GM12878 (cell line): ENCODE measurements at regions not wholly inside any gene's neighbourhood (a gene's known extent, or its start where the extent isn't known, plus 50 kb on each side); places are given as distances from the start of the nearest gene placed in this dataset.

Source experiments
- ATAC-seq: fragments of 200-7000 bp; cut with Tn5 transposase; 3 replicates; pipeline ENCODE4 v1.9.1; 2020; ENCODE audit warnings: mild to moderate bottlenecking, moderate library complexity
- BruUV-seq: library from RNA; stranded (reverse); fragments of 400-500 nt; replicated peaks from 2 replicates; lab custom pipeline; 2021; lab: Mats Ljungman, UMichigan
- CTCF ChIA-PET: fragments of 300-600 bp; sonication (Branson Sonifier 250); formaldehyde crosslinking; extraction: SDS; loops from one replicate; lab custom pipeline; 2021; ENCODE audit warnings: inconsistent platforms; lab: Yijun Ruan, JAX
- POLR2A ChIA-PET: fragments of 350-600 bp; formaldehyde crosslinking; extraction: SDS; loops from one replicate; lab custom pipeline; 2021; ENCODE audit warnings: inconsistent platforms; lab: Charles Lee
- RAD21 ChIA-PET: fragments of 300-600 bp; sonication (Branson Sonifier 250); formaldehyde crosslinking; loops from one replicate; lab custom pipeline; 2023; ENCODE audit warnings: antibody characterized with exemption; ENCODE audit not compliant: unreplicated experiment; lab: Charles Lee
- SMC1A ChIA-PET: fragments of 300-600 bp; sonication (Branson Sonifier 250); formaldehyde crosslinking; loops from one replicate; lab custom pipeline; 2023; ENCODE audit not compliant: unreplicated experiment, uncharacterized antibody; lab: Charles Lee
- DNase-seq: peaks from one replicate; pipeline ENCODE4 v3.0.0-alpha.2; 2011; ENCODE audit warnings: low read depth, low spot score
- FAIRE-seq: peaks from 3 replicates; lab custom pipeline; 2011; peaks lifted over from hg19 to GRCh38; lab: Jason Lieb, UNC
- H2AFZ ChIP-seq: 2 replicates; pipeline ENCODE4 v1.6.0; 2011; ENCODE audit warnings: low read depth, low read length, control low read depth; ENCODE audit not compliant: control insufficient read depth
- H3K27ac ChIP-seq: 2 replicates; pipeline ENCODE4 v1.5.1; 2011; ENCODE audit warnings: control low read depth; ENCODE audit not compliant: control insufficient read depth, insufficient read depth
- H3K27me3 ChIP-seq, 2 experiments: replicated peaks in 1 of 2; 2 replicates each; pipeline versions ENCODE4 v1.6.0 to v1.6.1; 2011; ENCODE audit warnings: low read length in 1 of 2; ENCODE audit not compliant: control insufficient read depth in 2 of 2, insufficient read depth in 2 of 2
- H3K36me3 ChIP-seq, 2 experiments: 2 replicates each; pipeline ENCODE4 v1.5.1; 2011; ENCODE audit warnings: low read length in 1 of 2; ENCODE audit not compliant: control insufficient read depth in 2 of 2, insufficient read depth in 2 of 2
- H3K4me1 ChIP-seq: 2 replicates; pipeline ENCODE4 v1.6.1; 2011; ENCODE audit warnings: mild to moderate bottlenecking, low read length, moderate library complexity, mixed read lengths; ENCODE audit not compliant: control insufficient read depth, insufficient read depth
- H3K4me2 ChIP-seq: 2 replicates; pipeline ENCODE4 v1.6.0; 2011; ENCODE audit warnings: control low read depth; ENCODE audit not compliant: control insufficient read depth, insufficient read depth
- H3K4me3 ChIP-seq: fragments of 200-600 bp; sonication (generic); 2 replicates; pipeline ENCODE4 v1.5.1; 2016
- H3K79me2 ChIP-seq: 2 replicates; pipeline ENCODE4 v1.6.0; 2011; ENCODE audit warnings: low read length; ENCODE audit not compliant: control insufficient read depth, insufficient read depth
- H3K9ac ChIP-seq: 2 replicates; pipeline ENCODE4 v1.8.0; 2011; ENCODE audit warnings: low read length, control low read depth, mixed read lengths; ENCODE audit not compliant: control insufficient read depth, insufficient read depth
- H3K9me3 ChIP-seq: replicated peaks from 3 replicates; pipeline ENCODE4 v1.5.1; 2011; ENCODE audit warnings: mild to moderate bottlenecking, low read length; ENCODE audit not compliant: control insufficient read depth, insufficient read depth
- H4K20me1 ChIP-seq: 2 replicates; pipeline ENCODE4 v1.6.0; 2011; ENCODE audit not compliant: control insufficient read depth, insufficient read depth
- MTA2 ChIP-seq: fragments of 450-650 bp; IDR thresholded peaks from 2 replicates; pipeline ENCODE4 v1.6.1; 2016; ENCODE audit warnings: low read depth, mild to moderate bottlenecking, moderate library complexity
- ZNF217 ChIP-seq: fragments of 450-650 bp; IDR thresholded peaks from 2 replicates; pipeline ENCODE4 v1.6.1; 2017; ENCODE audit warnings: antibody characterized with exemption, mild to moderate bottlenecking
- WGBS: methylation state at CpG from one replicate; pipeline ENCODE4 v1.1.6; 2016; ENCODE audit warnings: low lambda C conversion rate; ENCODE audit not compliant: insufficient replicate concordance, insufficient coverage; ENCODE audit errors: missing lambda C conversion rate; 5-methylcytosine and 5-hydroxymethylcytosine counted together
- in situ Hi-C: fragments of 300-500 bp; cut with MboI; formaldehyde crosslinking; loops from 9 replicates; pipeline ENCODE4 v1.14.3; 2018; ENCODE audit warnings: mixed read lengths
- intact Hi-C: fragments of 100-400 bp; cut with micrococcal nuclease; formaldehyde crosslinking; loops from one replicate; pipeline ENCODE4 v1.14.2; 2022; ENCODE audit not compliant: unreplicated experiment
- TF ChIP-seq, protein P1 (sequence below): fragments of 450-650 bp; IDR thresholded peaks from 2 replicates; pipeline ENCODE4 v1.6.1; 2018; ENCODE audit warnings: borderline replicate concordance, mild to moderate bottlenecking; ENCODE audit not compliant: partially characterized antibody

DNA sequence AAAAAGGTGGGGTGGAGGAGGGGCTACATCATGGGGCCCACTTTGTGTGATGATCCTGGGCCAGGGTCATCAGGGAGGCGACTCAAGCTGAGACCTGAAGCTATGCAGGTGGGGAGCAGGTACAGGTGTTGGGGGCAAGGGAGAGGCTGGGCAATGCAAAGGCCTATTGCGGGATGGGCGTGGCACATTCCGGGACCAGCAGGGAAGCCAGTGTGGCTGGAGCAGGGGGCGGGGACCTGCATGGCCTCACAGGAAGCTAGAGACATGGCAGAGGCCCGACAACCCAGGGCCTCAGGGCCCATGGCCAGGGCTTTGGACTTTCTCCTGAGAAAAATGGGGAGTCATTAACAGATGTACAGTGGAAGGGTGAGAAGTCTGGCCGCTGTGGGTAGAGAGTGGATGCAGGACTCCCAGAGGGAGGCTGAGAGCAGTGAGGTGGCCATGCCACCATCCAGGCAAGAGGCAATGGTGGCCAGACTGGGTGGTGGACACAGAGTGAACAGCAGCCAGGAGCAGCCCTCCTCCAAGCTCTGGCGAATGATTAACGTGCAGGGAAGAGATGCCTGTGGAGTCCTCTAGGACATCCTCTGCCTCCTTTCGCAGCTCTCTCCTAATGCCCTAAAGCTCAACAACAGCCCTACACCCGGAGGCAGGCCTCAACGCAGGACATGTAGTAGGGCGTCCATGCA lies 122.6 kb upstream of the ATP2B2 start:
- DNase-seq, result no peak
- intact Hi-C loops (no loop called here), in situ Hi-C loops (no loop called here)
- ChIA-PET RAD21 (no interaction called here), POLR2A (no interaction called here), CTCF (interaction anchor here (0.7 kb wide), 1 partner anchor 51 kb away, joined by 3 read pairs; no protein-coding TSS in a partner anchor), SMC1A (no interaction called here)
- no peaks in the 10 kb centered on the region for H3K36me3 ChIP-seq
- no TSS peak for BruUV-seq
- no peak overlapping the region for H3K9ac ChIP-seq
- no peak overlapping the region for H3K4me3 ChIP-seq
- no peak for FAIRE-seq
- 29% methylated on average over 13 of the region's 13 CpGs for WGBS
- H3K79me2 ChIP-seq, result no peaks in the 10 kb centered on the region
- H2AFZ ChIP-seq, result no peak overlapping the region
- TF ChIP-seq ZNF217, result no peak
- no peak for ATAC-seq
- H3K27ac ChIP-seq, result no peak overlapping the region
- no peaks in the 10 kb centered on the region for H3K4me1 ChIP-seq
- no peaks in the 10 kb centered on the region for H4K20me1 ChIP-seq
- H3K27me3 ChIP-seq, result no peaks in the 10 kb centered on the region; a peak in 1 of 4 replicates
- no peaks in the 10 kb centered on the region for H3K9me3 ChIP-seq
- no peak overlapping the region for H3K4me2 ChIP-seq

DNA sequence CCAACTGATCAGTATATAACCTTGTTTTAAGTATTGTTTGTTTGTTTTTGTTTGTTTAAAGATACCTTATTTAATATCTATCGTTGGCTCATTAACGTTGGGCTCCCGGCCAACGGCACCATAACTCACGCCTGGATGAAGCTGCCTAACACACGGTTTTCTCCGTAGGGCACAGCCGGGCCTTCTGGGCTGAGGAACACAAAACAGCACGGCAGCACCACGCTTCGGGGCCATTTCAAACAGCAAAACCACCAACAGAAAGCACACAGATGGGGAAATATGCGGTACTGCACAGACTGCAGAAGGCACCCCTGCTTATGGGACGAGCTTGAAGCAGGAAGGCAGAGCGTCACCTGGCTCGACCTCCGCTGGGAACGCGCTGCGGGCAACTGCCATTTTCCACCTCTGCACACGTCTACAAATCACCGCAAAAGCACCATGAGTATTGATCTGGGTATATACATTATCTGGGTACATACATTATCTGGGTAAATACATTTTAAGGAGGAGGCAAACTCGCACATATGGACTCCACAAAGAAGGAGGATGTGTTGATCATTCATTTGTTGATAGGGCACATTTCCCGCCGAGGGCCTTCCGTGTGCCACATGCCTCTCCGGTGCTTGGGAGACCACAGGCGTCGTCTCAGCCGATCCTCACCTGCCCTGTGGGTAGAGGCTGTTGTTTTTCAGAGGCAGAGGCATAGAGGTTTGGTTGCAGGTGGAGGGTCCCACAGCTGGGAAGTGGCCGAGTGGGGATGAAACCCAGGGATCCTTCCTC lies 123.7 kb upstream of the ATP2B2 start:
- Histone ChIP-seq H3K27me3 (no peaks in the 10 kb centered on the region; a peak in 1 of 4 replicates), H3K36me3 (no peaks in the 10 kb centered on the region), H3K4me3 (no peak overlapping the region), H3K27ac (no peak overlapping the region), H3K4me2 (no peak overlapping the region), H3K9me3 (no peaks in the 10 kb centered on the region), H3K4me1 (no peaks in the 10 kb centered on the region), H3K79me2 (no peaks in the 10 kb centered on the region), H4K20me1 (no peaks in the 10 kb centered on the region), H2AFZ (no peak overlapping the region), H3K9ac (no peak overlapping the region)
- SMC1A ChIA-PET, result no interaction called here
- RAD21 ChIA-PET, result no interaction called here
- CTCF ChIA-PET, result no interaction called here
- in situ Hi-C loops, result no loop called here
- DNase-seq, result no peak
- intact Hi-C loops, result no loop called here
- 52% methylated on average over 30 of the region's 30 CpGs for WGBS
- TF ChIP-seq MTA2, result no peak
- TF ChIP-seq, protein P1, sequence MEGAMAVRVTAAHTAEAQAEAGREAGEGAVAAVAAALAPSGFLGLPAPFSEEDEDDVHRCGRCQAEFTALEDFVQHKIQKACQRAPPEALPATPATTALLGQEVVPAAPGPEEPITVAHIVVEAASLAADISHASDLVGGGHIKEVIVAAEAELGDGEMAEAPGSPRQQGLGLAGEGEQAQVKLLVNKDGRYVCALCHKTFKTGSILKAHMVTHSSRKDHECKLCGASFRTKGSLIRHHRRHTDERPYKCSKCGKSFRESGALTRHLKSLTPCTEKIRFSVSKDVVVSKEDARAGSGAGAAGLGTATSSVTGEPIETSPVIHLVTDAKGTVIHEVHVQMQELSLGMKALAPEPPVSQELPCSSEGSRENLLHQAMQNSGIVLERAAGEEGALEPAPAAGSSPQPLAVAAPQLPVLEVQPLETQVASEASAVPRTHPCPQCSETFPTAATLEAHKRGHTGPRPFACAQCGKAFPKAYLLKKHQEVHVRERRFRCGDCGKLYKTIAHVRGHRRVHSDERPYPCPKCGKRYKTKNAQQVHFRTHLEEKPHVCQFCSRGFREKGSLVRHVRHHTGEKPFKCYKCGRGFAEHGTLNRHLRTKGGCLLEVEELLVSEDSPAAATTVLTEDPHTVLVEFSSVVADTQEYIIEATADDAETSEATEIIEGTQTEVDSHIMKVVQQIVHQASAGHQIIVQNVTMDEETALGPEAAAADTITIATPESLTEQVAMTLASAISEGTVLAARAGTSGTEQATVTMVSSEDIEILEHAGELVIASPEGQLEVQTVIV, result no peak
- FAIRE-seq, result no peak
- no peak for ATAC-seq
- BruUV-seq, result no TSS peak
- POLR2A ChIA-PET, result no interaction called here
